H1 (cell line): ENCODE measurements at regions not wholly inside any gene's neighbourhood (a gene's known extent, or its start where the extent isn't known, plus 50 kb on each side); places are given as distances from the start of the nearest gene placed in this dataset.

Experiments
- BRCA1 ChIP-seq: IDR thresholded peaks from 2 replicates; pipeline ENCODE4 v1.6.1; 2012; ENCODE audit warnings: low read depth, low read length, improper control_type of control experiment
- CHD7 ChIP-seq: fragments of 300-600 bp; sonication (generic); IDR thresholded peaks from 2 replicates; pipeline ENCODE4 v1.7.1; 2012; ENCODE audit warnings: low read length, moderate library complexity, mild to moderate bottlenecking, inconsistent platforms; ENCODE audit not compliant: insufficient replicate concordance
- MAFK ChIP-seq: IDR thresholded peaks from 2 replicates; pipeline ENCODE4 v1.6.1; 2012; ENCODE audit warnings: low read depth, mild to moderate bottlenecking, improper control_type of control experiment, low read length
- NRF1 ChIP-seq: IDR thresholded peaks from 2 replicates; pipeline ENCODE4 v1.6.1; 2011; ENCODE audit warnings: mild to moderate bottlenecking, low read depth, low read length, improper control_type of control experiment
- SP2 ChIP-seq: IDR thresholded peaks from 2 replicates; pipeline ENCODE4 v1.6.1; 2012; ENCODE audit warnings: mild to moderate bottlenecking, low read length, inconsistent platforms
- SP4 ChIP-seq: IDR thresholded peaks from 2 replicates; pipeline ENCODE4 v1.6.1; 2012; ENCODE audit warnings: low read length, inconsistent platforms
- TAF1 ChIP-seq: IDR thresholded peaks from 2 replicates; pipeline ENCODE4 v1.6.1; 2011; ENCODE audit warnings: mild to moderate bottlenecking, low read depth, low read length
- TBP ChIP-seq: IDR thresholded peaks from 2 replicates; pipeline ENCODE4 v1.6.1; 2011; ENCODE audit warnings: low read depth, low read length, improper control_type of control experiment
- TCF12 ChIP-seq: IDR thresholded peaks from 2 replicates; pipeline ENCODE4 v1.6.1; 2011; ENCODE audit warnings: low read depth, mild to moderate bottlenecking, low read length

GRCh38 chr6:4322134-4322845, 186.9 kb upstream of the ECI2 start (continued):
- TF ChIP-seq TAF1 = no peak
- no peak for TF ChIP-seq SP4
- no peak for TF ChIP-seq TCF12
- no peak for TF ChIP-seq BRCA1
- no peak for TF ChIP-seq TBP
- TF ChIP-seq NRF1 = no peak
- TF ChIP-seq CHD7 = no peak
- no peak for TF ChIP-seq MAFK
- TF ChIP-seq SP2 = no peak
- TF ChIP-seq, all 59 proteins: peak for 0
